ENCODE measurements at regions not wholly inside any gene's neighbourhood (a gene's known extent, or its start where the extent isn't known, plus 50 kb on each side); places are given as distances from the start of the nearest gene placed in this dataset.
"Not testable (repeated sequence)": the region's sequence is repeated elsewhere in the genome, so short reads cannot be mapped to it uniquely, and the experiment has no call there.

DNA sequence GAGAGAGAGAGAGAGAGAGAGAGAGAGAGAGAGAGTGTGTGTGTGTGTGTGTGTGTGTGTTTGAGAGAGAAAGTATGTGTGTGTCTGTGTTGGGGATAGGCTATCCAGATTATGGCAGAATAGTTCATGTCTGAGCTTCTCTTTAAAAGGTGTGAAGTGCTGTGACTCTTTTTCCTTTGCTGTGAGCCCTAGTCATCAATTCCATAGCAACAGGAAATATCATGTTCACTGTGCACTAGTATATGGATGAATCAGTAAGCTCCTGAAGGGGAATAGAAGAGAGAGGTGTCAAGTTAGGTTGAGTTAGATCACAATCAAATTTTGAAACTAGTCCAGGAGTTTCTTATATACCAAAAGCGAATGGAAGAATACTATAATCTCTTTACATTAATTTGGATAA, 318.7 kb downstream of the RFPL4B start:
- DNase-seq, result no peak

DNA sequence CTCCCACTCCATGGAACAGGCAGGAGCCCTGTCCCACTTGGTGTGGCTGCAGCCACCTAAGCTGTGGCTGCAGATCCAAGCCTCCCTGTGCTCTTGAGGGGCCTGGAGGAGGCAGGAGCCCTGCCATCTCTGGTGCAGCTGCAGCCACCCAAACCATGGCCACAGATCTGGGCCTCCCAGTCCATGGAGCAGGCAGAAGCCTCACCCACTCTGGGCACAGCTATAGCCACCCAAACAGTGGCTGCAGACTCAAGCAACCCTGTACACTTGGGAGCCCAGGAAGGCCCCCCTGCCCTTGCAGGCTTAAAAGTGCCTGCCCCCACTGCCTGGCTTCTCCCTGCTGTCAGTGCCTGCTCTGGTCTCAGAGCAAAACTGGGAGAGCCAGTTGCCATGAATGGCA, 320.3 kb downstream of the RFPL4B start:
- no peaks in the 10 kb centered on the region for H3K4me1 ChIP-seq
- no peak for DNase-seq

More for the DNA sequence above, 318.7 kb downstream of the RFPL4B start:
- Histone ChIP-seq H3K36me3 (no peaks in the 10 kb centered on the region), H3K27ac (no peak overlapping the region), H3K9me3 (no peaks in the 10 kb centered on the region), H3K4me1 (no peaks in the 10 kb centered on the region), H3K4me3 (no peak overlapping the region), H3K27me3 (no peaks in the 10 kb centered on the region)
- TF ChIP-seq, protein P1, sequence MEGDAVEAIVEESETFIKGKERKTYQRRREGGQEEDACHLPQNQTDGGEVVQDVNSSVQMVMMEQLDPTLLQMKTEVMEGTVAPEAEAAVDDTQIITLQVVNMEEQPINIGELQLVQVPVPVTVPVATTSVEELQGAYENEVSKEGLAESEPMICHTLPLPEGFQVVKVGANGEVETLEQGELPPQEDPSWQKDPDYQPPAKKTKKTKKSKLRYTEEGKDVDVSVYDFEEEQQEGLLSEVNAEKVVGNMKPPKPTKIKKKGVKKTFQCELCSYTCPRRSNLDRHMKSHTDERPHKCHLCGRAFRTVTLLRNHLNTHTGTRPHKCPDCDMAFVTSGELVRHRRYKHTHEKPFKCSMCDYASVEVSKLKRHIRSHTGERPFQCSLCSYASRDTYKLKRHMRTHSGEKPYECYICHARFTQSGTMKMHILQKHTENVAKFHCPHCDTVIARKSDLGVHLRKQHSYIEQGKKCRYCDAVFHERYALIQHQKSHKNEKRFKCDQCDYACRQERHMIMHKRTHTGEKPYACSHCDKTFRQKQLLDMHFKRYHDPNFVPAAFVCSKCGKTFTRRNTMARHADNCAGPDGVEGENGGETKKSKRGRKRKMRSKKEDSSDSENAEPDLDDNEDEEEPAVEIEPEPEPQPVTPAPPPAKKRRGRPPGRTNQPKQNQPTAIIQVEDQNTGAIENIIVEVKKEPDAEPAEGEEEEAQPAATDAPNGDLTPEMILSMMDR (IDR thresholded peaks at IDR 0.05), result no peak
- TF ChIP-seq POLR2A (IDR thresholded peaks at IDR 0.05), result no peak

GRCh38 chr6:112680091-112680490, 333.0 kb downstream of the RFPL4B start:
- TF ChIP-seq, protein P1 (IDR thresholded peaks at IDR 0.05), result no peak
- no peak for TF ChIP-seq POLR2A (IDR thresholded peaks at IDR 0.05)
- Histone ChIP-seq H3K4me3 (no peak overlapping the region), H3K9me3 (no peaks in the 10 kb centered on the region), H3K27ac (no peak overlapping the region), H3K36me3 (no peaks in the 10 kb centered on the region), H3K4me1 (no peaks in the 10 kb centered on the region), H3K27me3 (no peaks in the 10 kb centered on the region)
- DNase-seq, result no peak

More for the DNA sequence above, 320.3 kb downstream of the RFPL4B start:
- no peaks in the 10 kb centered on the region for H3K9me3 ChIP-seq
- no peak overlapping the region for H3K4me3 ChIP-seq
- no peaks in the 10 kb centered on the region for H3K27me3 ChIP-seq
- H3K27ac ChIP-seq, result no peak overlapping the region
- TF ChIP-seq, protein P1 (IDR thresholded peaks at IDR 0.05), result no peak
- no peak for TF ChIP-seq POLR2A (IDR thresholded peaks at IDR 0.05)
- H3K36me3 ChIP-seq, result no peaks in the 10 kb centered on the region

- H3K4me1 ChIP-seq, result no peaks in the 10 kb centered on the region
- H3K4me3 ChIP-seq, result no peak overlapping the region
- no peaks in the 10 kb centered on the region for H3K27me3 ChIP-seq
- H3K9me3 ChIP-seq, result no peaks in the 10 kb centered on the region
- no peak for TF ChIP-seq POLR2A (IDR thresholded peaks at IDR 0.05)
- TF ChIP-seq, protein P1 (IDR thresholded peaks at IDR 0.05), result no peak
- H3K27ac ChIP-seq, result no peak overlapping the region
- DNase-seq, result no peak
- no peaks in the 10 kb centered on the region for H3K36me3 ChIP-seq
These were observed 334.9 kb downstream of the RFPL4B start for GRCh38 chr6:112682071-112682470.

DNA sequence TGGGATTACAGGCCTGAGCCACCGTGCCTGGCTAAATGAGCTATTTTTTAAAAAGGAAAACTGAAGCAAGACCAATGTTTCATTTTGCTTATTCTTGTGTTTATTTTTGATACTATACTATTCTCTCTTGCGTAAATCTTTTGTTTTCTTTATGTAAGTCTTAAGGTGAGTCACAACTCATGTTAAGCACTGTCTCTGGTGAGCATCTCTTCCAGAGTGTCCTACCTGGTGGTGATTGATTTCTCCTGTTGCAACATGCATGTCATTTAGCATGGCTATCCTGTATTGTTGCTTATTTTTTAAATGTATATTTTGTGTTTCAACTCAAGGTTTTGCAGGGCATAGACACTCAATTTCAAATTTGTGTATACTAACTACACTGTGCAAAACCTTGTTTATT, 336.0 kb downstream of the RFPL4B start:
- DNase-seq, result no peak
- no peak for TF ChIP-seq POLR2A (IDR thresholded peaks at IDR 0.05)
- TF ChIP-seq, protein P1 (IDR thresholded peaks at IDR 0.05), result no peak
- no peaks in the 10 kb centered on the region for H3K9me3 ChIP-seq
- no peaks in the 10 kb centered on the region for H3K4me1 ChIP-seq
- H3K27me3 ChIP-seq, result no peaks in the 10 kb centered on the region
- H3K36me3 ChIP-seq, result no peaks in the 10 kb centered on the region
- no peak overlapping the region for H3K27ac ChIP-seq
- H3K4me3 ChIP-seq, result no peak overlapping the region

GRCh38 chr6:112683926-112684325, 336.8 kb downstream of the RFPL4B start:
- no peak overlapping the region for H3K4me3 ChIP-seq
- H3K27me3 ChIP-seq, result no peaks in the 10 kb centered on the region
- no peak overlapping the region for H3K27ac ChIP-seq
- TF ChIP-seq, protein P1 (IDR thresholded peaks at IDR 0.05), result no peak
- TF ChIP-seq POLR2A (IDR thresholded peaks at IDR 0.05), result no peak
- no peaks in the 10 kb centered on the region for H3K9me3 ChIP-seq
- H3K4me1 ChIP-seq, result no peaks in the 10 kb centered on the region
- DNase-seq, result no peak
- H3K36me3 ChIP-seq, result no peaks in the 10 kb centered on the region

- H3K27ac ChIP-seq, H3K9me3 ChIP-seq: not testable (repeated sequence)
These were observed 338.5 kb downstream of the RFPL4B start for GRCh38 chr6:112685521-112686220.

GRCh38 chr6:112688487-112689165, 341.5 kb downstream of the RFPL4B start:
- DNase-seq, H3K4me1 ChIP-seq, H3K9me3 ChIP-seq, H3K4me3 ChIP-seq, H3K27me3 ChIP-seq, H3K36me3 ChIP-seq, H3K27ac ChIP-seq: not testable (repeated sequence)

More at GRCh38 chr6:112685521-112686220, 338.5 kb downstream of the RFPL4B start:
- not testable (repeated sequence) for H3K27me3 ChIP-seq, H3K4me3 ChIP-seq, H3K4me1 ChIP-seq, H3K36me3 ChIP-seq, DNase-seq
